ENCODE measurements at regions not wholly inside any gene's neighbourhood (a gene's known extent, or its start where the extent isn't known, plus 50 kb on each side); places are given as distances from the start of the nearest gene placed in this dataset.
"Not testable (repeated sequence)": the region's sequence is repeated elsewhere in the genome, so short reads cannot be mapped to it uniquely, and the experiment has no call there.

DNA sequence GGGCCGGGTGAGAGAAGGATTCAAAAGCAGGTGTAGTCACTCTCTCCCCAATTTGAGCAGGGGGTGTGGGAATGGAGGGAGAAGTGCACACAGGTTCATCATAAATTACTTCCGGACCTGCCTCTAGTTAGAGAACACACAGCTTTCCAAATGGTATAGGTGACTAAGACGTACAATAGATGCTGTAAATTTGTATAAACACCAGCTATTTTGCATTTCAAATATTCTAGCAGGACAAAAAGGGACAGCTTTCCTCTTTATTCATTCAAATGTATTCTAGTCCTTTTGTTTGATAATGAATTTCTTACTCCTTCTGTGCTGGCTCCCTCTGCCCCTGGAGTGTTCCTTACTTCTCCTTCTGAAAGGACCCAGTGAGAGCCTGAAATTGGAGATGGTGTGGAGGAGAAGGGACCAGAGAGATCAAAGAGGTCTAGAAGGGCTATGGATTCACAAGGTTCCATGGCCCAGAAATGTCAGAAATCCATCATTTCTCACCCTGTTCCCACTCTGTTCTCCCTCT, 53.2 kb upstream of the SH3BP4 start:
- Histone ChIP-seq H3K4me3 (ENCODE audit: low read length in 2 of 2) (no peak overlapping the region), H3K9ac (ENCODE audit: low read length in 2 of 2) (no peak overlapping the region), H3K4me1 (ENCODE audit: control insufficient read depth, insufficient read depth, low read length) (no peaks in the 10 kb centered on the region), H3K36me3 (ENCODE audit: control insufficient read depth in 2 of 2, insufficient read depth in 2 of 2, low read length in 2 of 2) (no peaks in the 10 kb centered on the region), H3K27ac (ENCODE audit: low read length) (no peak overlapping the region), H3K27me3 (ENCODE audit: control insufficient read depth in 1 of 2, insufficient read depth in 2 of 2, low read length in 2 of 2) (no peaks in the 10 kb centered on the region), H3K9me3 (ENCODE audit: control insufficient read depth in 2 of 2, low read length in 2 of 2) (no peaks in the 10 kb centered on the region)

DNA sequence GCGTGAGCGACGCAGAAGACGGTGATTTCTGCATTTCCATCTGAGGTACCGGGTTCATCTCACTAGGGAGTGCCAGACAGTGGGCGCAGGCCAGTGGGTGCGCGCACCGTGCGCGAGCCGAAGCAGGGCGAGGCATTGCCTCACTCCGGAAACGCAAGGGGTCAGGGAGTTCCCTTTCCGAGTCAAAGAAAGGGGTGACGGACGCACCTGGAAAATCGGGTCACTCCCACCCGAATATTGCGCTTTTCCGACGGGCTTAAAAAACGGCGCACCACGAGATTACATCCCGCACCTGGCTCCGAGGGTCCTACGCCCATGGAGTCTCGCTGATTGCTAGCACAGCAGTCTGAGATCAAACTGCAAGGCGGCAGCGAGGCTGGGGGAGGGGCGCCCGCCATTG, 63.4 kb upstream of the SH3BP4 start:
- H3K36me3 ChIP-seq (ENCODE audit: control insufficient read depth in 2 of 2, insufficient read depth in 2 of 2, low read length in 2 of 2); H3K9me3 ChIP-seq (ENCODE audit: control insufficient read depth in 2 of 2, low read length in 2 of 2); H3K4me3 ChIP-seq (ENCODE audit: low read length in 2 of 2); H3K27ac ChIP-seq (ENCODE audit: low read length); H3K4me1 ChIP-seq (ENCODE audit: control insufficient read depth, insufficient read depth, low read length); H3K27me3 ChIP-seq (ENCODE audit: control insufficient read depth in 1 of 2, insufficient read depth in 2 of 2, low read length in 2 of 2); H3K9ac ChIP-seq (ENCODE audit: low read length in 2 of 2): not testable (repeated sequence)

DNA sequence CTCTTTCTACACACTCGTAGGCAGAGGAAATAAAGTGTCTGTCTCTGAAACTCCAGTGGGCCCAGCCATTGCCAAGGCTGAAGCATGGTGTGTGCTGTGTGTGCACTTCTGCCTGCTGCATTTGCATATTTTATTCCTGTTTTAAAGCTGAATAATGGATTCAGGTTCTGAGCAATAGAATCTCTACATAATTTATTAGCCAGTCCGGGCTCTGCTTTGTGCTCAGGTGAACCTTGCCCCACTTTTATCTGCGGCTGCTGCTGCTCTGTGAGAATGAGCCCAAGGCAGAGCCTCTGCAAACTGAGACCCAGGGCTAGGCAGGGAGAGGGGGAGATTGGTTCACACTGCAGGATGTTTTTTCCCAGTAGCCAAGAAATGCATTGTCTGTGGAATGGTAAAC, 64.6 kb upstream of the SH3BP4 start:
- H3K36me3 ChIP-seq (ENCODE audit: control insufficient read depth in 2 of 2, insufficient read depth in 2 of 2, low read length in 2 of 2): no peaks in the 10 kb centered on the region
- H3K4me1 ChIP-seq (ENCODE audit: control insufficient read depth, insufficient read depth, low read length): peaks cover 3% of the 10 kb centered on the region
- peaks cover 3 to 6% of the 10 kb centered on the region in 2 donors for H3K27me3 ChIP-seq (ENCODE audit: control insufficient read depth in 1 of 2, insufficient read depth in 2 of 2, low read length in 2 of 2)
- H3K4me3 ChIP-seq (ENCODE audit: low read length in 2 of 2): no peak overlapping the region
- no peak overlapping the region for H3K27ac ChIP-seq (ENCODE audit: low read length)
- H3K9me3 ChIP-seq (ENCODE audit: control insufficient read depth in 2 of 2, low read length in 2 of 2): no peaks in the 10 kb centered on the region
- no peak overlapping the region for H3K9ac ChIP-seq (ENCODE audit: low read length in 2 of 2)

DNA sequence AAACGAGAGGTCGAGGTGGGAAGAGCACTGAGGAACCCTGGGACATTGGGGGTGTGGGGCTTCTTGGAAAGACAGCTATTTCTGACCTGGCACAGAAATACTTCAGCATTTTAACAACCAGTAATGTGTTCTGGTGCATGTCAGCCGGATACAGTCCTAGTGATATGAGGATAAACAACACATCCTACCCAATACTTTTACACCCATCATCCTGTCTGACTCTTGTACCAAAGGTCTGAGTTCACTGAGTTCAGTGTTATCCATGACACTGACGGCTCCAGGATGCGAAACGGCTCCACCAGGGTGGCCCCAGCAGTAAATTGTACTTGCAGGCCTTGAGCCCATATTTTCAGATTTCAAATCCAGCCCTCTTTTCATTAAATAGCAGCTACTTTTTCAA, 65.9 kb upstream of the SH3BP4 start:
- Histone ChIP-seq H3K4me1 (ENCODE audit: control insufficient read depth, insufficient read depth, low read length) (peaks cover 9% of the 10 kb centered on the region), H3K4me3 (ENCODE audit: low read length in 2 of 2) (no peak overlapping the region), H3K27ac (ENCODE audit: low read length) (no peak overlapping the region), H3K9me3 (ENCODE audit: control insufficient read depth in 2 of 2, low read length in 2 of 2) (no peaks in the 10 kb centered on the region), H3K27me3 (ENCODE audit: control insufficient read depth in 1 of 2, insufficient read depth in 2 of 2, low read length in 2 of 2) (peaks cover 3 to 6% of the 10 kb centered on the region in 2 donors), H3K36me3 (ENCODE audit: control insufficient read depth in 2 of 2, insufficient read depth in 2 of 2, low read length in 2 of 2) (no peaks in the 10 kb centered on the region), H3K9ac (ENCODE audit: low read length in 2 of 2) (no peak overlapping the region)

DNA sequence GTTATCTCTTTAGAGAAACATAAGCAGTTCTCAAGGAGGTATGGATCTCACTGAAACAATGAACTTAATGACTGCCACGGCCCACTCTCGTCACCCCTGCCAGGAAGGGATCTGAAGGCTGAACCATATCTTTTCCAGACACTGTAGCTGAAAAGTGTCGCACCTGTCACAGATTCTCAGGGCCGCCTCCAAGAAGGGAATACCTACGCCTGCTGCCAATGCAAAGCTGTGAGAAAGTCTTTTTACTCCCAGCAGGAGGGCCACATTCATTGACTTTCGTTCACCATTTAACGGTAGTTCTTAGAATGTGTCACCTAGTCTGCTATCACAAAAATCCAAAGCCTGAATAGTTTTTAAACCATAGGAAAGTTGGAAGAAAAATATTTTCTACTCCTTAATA, 66.7 kb upstream of the SH3BP4 start:
- H3K27ac ChIP-seq (ENCODE audit: low read length): no peak overlapping the region
- H3K9me3 ChIP-seq (ENCODE audit: control insufficient read depth in 2 of 2, low read length in 2 of 2): no peaks in the 10 kb centered on the region
- H3K4me1 ChIP-seq (ENCODE audit: control insufficient read depth, insufficient read depth, low read length): peaks cover 14% of the 10 kb centered on the region
- H3K9ac ChIP-seq (ENCODE audit: low read length in 2 of 2): no peak overlapping the region
- no peak overlapping the region for H3K4me3 ChIP-seq (ENCODE audit: low read length in 2 of 2)
- peaks cover 3 to 6% of the 10 kb centered on the region in 2 donors for H3K27me3 ChIP-seq (ENCODE audit: control insufficient read depth in 1 of 2, insufficient read depth in 2 of 2, low read length in 2 of 2)
- no peaks in the 10 kb centered on the region for H3K36me3 ChIP-seq (ENCODE audit: control insufficient read depth in 2 of 2, insufficient read depth in 2 of 2, low read length in 2 of 2)

DNA sequence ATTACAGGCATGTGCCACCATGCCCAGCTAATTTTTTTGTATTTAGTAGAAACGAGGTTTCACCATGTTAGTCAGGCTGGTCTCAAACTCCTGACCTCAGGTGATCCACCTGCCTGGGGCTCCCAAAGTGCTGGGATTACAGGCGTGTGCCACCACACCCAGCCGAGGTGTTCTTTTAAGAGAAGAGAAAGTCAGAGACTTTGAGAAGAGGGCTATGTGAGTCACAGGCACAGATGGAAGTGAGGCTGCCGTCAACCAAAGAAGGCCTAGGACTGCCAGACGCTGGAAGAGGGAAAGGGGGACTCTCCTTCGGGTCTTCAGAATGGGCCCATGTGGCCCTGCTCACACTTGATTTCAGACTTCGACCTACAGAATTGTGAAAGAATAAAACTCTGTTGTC, 67.2 kb upstream of the SH3BP4 start:
- Histone ChIP-seq H3K4me1 (ENCODE audit: control insufficient read depth, insufficient read depth, low read length) (peaks cover 14% of the 10 kb centered on the region), H3K4me3 (ENCODE audit: low read length in 2 of 2) (no peak overlapping the region), H3K36me3 (ENCODE audit: control insufficient read depth in 2 of 2, insufficient read depth in 2 of 2, low read length in 2 of 2) (no peaks in the 10 kb centered on the region), H3K9ac (ENCODE audit: low read length in 2 of 2) (no peak overlapping the region), H3K9me3 (ENCODE audit: control insufficient read depth in 2 of 2, low read length in 2 of 2) (no peaks in the 10 kb centered on the region), H3K27me3 (ENCODE audit: control insufficient read depth in 1 of 2, insufficient read depth in 2 of 2, low read length in 2 of 2) (peaks cover 3 to 6% of the 10 kb centered on the region in 2 donors), H3K27ac (ENCODE audit: low read length) (no peak overlapping the region)

DNA sequence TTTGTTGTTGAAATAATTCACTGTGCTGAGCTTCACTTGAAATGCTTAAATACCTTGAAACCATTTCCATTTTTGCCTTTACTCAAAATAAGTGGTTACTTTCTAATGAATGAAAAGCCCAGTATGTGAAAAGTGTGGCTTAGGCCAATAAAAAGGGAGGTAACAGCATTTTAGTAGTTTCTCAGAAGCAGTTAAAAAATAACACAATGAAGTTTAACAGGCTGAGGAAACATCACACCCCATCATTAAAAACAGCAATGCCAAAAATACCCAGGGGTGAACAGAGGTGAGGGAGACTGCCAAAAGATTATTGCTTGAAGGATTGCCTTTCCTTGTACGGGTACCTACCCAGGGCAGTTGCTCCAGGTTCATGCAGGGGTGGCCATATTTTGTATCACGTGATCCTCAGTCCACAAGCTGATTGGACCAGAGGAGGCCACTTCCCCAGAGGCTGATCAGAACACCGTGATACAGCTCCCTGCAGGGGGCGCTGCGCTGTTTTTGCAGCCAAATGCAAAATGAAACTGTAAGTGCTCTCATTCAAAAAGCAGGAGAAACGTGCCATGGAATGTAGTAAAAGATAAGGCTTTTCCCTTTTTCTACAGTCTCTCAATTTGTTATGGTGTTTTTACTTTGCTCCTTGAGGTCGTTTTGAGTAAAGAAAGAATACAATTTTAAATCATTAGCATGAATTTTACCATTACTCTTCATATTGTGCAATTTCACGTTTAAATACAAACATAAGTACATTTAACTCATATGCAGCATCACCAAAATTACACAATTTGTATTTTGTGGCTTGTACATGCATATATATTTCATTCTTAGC, 70.2 kb upstream of the SH3BP4 start:
- H3K9me3 ChIP-seq (ENCODE audit: control insufficient read depth in 2 of 2, low read length in 2 of 2): no peaks in the 10 kb centered on the region
- H3K27me3 ChIP-seq (ENCODE audit: control insufficient read depth in 1 of 2, insufficient read depth in 2 of 2, low read length in 2 of 2): peaks cover 0 to 2% of the 10 kb centered on the region in 2 donors
- no peak overlapping the region for H3K27ac ChIP-seq (ENCODE audit: low read length)
- no peaks in the 10 kb centered on the region for H3K36me3 ChIP-seq (ENCODE audit: control insufficient read depth in 2 of 2, insufficient read depth in 2 of 2, low read length in 2 of 2)
- peaks cover 11% of the 10 kb centered on the region for H3K4me1 ChIP-seq (ENCODE audit: control insufficient read depth, insufficient read depth, low read length)
- H3K9ac ChIP-seq (ENCODE audit: low read length in 2 of 2): no peak overlapping the region
- peak overlapping the region; percentile 29 to 52 for H3K4me3 ChIP-seq (ENCODE audit: low read length in 2 of 2)

DNA sequence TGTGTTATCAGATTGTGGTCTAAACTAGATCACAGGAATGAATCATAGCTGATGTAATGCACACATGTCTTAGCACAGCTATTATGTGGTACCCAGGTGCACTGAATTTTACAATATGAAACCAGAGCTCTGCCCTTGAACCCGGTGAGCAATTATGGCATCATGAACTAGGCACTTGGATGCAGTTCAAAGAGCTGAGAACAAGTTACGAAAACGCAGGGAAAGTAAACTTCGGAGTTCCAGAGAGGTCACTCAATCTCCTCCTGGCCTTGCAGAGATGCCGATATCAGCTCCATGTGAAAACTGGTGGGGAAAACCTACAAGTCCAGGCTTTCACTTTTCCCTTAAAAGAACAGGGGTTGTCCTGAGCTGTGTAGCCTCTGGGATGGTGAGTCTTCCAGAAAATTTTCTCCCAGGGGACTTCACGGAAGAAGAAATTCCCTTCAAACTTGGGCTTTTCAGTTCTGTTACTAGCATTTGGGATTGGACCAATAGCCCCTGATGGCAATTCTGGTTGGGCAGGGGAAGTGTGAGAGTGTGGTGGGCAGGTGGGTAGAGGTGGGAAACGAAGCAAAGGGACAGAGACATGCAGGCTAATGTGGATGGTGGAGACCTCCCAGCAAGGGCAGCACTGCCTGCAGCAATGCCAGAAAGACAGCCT, 71.1 kb upstream of the SH3BP4 start:
- Histone ChIP-seq H3K27ac (ENCODE audit: low read length) (no peak overlapping the region), H3K4me3 (ENCODE audit: low read length in 2 of 2) (no peak overlapping the region), H3K36me3 (ENCODE audit: control insufficient read depth in 2 of 2, insufficient read depth in 2 of 2, low read length in 2 of 2) (no peaks in the 10 kb centered on the region), H3K9me3 (ENCODE audit: control insufficient read depth in 2 of 2, low read length in 2 of 2) (no peaks in the 10 kb centered on the region), H3K27me3 (ENCODE audit: control insufficient read depth in 1 of 2, insufficient read depth in 2 of 2, low read length in 2 of 2) (peaks cover 0 to 2% of the 10 kb centered on the region in 2 donors), H3K9ac (ENCODE audit: low read length in 2 of 2) (no peak overlapping the region), H3K4me1 (ENCODE audit: control insufficient read depth, insufficient read depth, low read length) (peaks cover 11% of the 10 kb centered on the region)

DNA sequence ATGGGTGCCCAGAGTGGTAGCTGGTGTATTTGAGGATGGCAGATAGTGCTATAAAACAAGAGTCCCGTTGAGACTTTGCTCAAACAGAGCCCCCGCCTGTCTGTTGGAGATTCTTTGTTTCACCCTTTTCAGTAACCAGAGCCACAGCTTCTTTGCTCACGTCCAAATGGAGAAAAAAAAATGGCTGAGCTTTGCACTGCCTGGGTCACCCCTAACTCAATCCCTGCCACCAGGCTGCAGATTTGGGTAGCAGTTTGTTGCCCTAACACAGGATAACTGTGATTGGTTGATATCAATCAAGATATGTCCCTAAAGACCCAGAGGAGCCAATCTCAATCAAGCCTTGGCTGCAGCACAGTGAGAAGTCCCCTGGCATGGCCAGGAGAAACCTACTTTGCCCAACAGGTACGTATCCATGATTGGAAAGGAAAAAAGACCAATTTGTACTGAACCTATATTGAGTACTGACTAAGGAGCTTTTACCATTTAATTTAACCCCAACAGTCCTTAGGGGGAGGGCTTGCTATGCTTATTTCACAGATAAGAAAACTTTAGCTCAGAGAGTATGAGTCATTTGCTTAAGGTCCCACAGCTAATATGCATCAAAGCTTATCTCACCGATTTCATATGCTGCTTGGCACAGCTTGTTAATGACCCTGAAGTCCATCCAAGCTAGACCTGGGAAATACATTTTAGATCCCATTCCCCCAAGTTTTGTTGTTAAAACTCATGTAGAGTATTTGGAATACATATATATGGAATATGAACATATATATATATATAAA, 72.0 kb upstream of the SH3BP4 start:
- Histone ChIP-seq H3K4me1 (ENCODE audit: control insufficient read depth, insufficient read depth, low read length) (peaks cover 11% of the 10 kb centered on the region), H3K9ac (ENCODE audit: low read length in 2 of 2) (no peak overlapping the region), H3K4me3 (ENCODE audit: low read length in 2 of 2) (no peak overlapping the region), H3K36me3 (ENCODE audit: control insufficient read depth in 2 of 2, insufficient read depth in 2 of 2, low read length in 2 of 2) (no peaks in the 10 kb centered on the region), H3K27ac (ENCODE audit: low read length) (no peak overlapping the region), H3K27me3 (ENCODE audit: control insufficient read depth in 1 of 2, insufficient read depth in 2 of 2, low read length in 2 of 2) (peaks cover 0 to 2% of the 10 kb centered on the region in 2 donors), H3K9me3 (ENCODE audit: control insufficient read depth in 2 of 2, low read length in 2 of 2) (no peaks in the 10 kb centered on the region)

DNA sequence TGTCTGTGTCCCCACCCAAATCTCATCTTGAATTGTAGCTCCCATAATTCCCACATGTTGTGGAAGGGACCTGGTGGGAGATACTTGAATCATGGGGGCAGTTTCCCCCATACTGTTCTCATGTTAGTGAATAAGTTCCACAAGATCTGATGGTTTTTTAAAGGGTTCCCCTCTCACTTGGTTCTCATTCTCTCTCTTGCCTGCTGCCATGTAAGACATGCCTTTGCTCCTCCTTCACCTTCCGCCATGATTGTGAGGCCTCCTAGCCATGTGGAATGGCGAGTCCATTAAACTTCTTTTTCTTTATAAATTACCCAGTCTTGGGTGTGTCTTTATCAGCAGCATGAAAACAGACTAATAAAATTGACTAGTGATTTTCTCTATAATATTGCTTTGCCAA, 75.2 kb upstream of the SH3BP4 start:
- H3K36me3 ChIP-seq (ENCODE audit: control insufficient read depth in 2 of 2, insufficient read depth in 2 of 2, low read length in 2 of 2); H3K4me3 ChIP-seq (ENCODE audit: low read length in 2 of 2); H3K9ac ChIP-seq (ENCODE audit: low read length in 2 of 2); H3K27ac ChIP-seq (ENCODE audit: low read length); H3K27me3 ChIP-seq (ENCODE audit: control insufficient read depth in 1 of 2, insufficient read depth in 2 of 2, low read length in 2 of 2); H3K9me3 ChIP-seq (ENCODE audit: control insufficient read depth in 2 of 2, low read length in 2 of 2): not testable (repeated sequence)
- peaks cover 11% of the 10 kb centered on the region for H3K4me1 ChIP-seq (ENCODE audit: control insufficient read depth, insufficient read depth, low read length)

Data from stomach smooth muscle (tissue), 2 donors.